NK-92 (cell line): ENCODE measurements at regions not wholly inside any gene's neighbourhood (a gene's known extent, or its start where the extent isn't known, plus 50 kb on each side); places are given as distances from the start of the nearest gene placed in this dataset.
"Not testable (repeated sequence)": the region's sequence is repeated elsewhere in the genome, so short reads cannot be mapped to it uniquely, and the experiment has no call there.

Experiments used
- DNase-seq: peaks from one replicate; lab custom pipeline; 2025; ENCODE audit not compliant: unreplicated experiment; lab: John Stamatoyannopoulos, UW

DNA sequence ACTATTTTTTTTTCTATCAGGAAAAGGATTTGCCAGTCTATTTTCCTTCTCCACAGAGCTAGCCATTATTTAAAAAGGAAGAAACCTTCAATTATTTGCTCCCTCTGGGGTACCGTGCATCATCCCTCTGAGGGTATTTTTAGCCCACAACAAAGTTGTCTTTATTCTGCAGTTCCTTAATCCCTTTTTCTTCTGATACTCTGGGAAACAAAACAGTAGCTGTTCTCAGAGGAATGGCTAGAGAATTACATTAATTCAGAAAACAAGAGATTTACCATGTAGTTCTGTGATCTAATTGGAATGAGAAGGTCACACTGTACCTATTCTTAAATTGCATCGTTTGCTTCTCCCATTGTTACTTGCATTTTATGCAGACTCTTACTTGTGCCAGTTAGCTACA, 1056.7 kb downstream of the STIM2 start:
- no peak for DNase-seq

DNA sequence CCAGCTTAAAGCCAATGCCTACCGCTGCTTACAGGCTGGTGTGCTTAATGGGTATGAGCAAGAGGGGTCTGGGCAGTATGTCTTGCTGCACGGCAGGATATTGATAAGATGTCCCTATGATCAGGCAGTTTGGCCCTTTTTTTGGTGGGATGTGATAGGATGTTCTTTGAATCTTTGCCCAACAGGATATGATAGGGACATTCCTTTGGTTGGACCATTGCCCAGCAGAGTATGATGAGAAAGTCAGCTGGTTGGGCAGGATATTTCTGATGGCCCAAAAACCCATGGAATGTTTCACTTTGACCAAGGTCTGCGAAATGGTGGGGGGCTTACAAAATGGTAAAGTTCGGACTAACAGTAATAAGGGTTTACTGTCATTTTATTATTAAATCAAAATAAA, 1060.6 kb downstream of the STIM2 start:
- DNase-seq, result no peak

- DNase-seq, result no peak
Measured at GRCh38 chr4:27928761-27929540, 1068.3 kb downstream of the STIM2 start.

DNA sequence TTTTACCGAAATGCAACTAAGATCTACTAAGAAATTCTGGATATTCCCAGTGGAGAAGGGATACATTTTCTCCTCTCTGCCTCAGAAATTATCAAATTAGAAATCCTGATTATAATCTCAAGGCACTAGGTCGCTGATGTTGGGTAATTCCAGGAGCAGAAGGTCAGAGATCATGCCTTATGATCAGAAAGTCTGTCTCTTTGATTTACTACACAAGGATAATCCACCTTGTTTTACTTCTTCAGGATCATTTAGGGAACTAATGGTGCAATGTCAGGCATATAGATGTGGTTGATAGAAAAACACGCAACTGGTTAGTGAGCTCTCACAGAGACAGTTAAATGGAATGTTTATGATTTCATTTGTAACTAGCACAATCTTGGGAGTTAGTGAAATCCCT, 1069.7 kb downstream of the STIM2 start:
- DNase-seq, result no peak

- no peak for DNase-seq
Measured at GRCh38 chr4:27930976-27931375, 1070.3 kb downstream of the STIM2 start.

DNA sequence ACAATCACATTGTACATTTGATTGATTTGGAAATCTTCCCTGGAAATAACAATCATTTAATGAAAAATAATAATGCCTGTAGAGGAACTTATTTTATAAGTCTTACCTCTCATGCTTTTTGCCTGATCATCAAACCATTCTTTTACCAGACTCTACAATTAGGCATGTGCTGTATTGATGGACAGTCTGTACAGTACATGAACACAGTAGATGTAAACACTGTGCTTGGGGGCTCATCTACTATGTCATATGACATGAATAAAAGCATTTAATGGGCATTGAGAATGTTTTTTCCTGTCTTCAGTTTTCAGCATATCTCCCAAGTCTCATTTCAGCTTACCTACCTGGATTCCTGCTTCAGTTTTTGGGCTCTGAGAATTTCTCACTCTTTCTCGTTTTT, 1070.9 kb downstream of the STIM2 start:
- no peak for DNase-seq

DNA sequence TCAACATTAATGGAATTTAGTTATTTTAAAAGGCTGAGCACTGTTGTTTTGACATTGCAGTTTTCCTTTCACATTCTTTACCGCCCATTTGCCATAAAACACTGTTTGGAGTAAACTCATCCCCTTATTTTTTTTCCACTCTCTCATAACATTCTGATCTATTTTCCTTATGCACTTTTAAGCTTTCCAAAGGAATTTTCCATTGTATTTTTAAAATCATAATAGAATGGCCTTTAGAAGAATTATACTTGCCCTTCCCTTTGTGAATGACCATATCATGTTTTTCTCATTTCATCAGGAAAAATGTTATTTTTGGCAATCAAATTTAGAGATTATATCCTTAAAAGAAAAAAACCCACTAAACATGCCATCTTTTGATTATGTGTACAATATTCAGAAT, 1074.2 kb downstream of the STIM2 start:
- DNase-seq, result no peak

DNA sequence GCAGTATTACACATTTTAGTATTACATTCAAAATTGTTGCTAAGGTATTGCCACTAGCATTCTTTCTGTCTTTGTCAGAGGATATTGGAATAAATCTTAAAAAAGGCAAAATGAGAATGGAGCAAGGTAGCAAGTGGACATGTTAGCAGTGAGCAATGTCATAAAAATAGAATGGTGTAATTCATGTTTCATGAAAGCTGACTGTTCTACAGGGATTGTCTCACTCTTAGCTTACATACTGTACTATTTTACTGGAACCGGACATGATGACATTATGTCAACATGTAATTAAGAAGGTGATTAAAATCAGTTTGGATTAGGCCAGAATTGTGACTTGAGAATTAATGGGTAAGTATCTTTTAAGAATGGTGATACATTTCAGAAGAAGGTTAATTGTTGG, 1086.2 kb downstream of the STIM2 start:
- no peak for DNase-seq

- DNase-seq, result no peak
Measured at GRCh38 chr4:27947302-27947701, 1086.7 kb downstream of the STIM2 start.

- DNase-seq, result no peak
Measured at GRCh38 chr4:27964095-27964494, 1103.5 kb downstream of the STIM2 start.

GRCh38 chr4:27966664-27967063, 1106.0 kb downstream of the STIM2 start:
- DNase-seq, result no peak

- no peak for DNase-seq
Measured at GRCh38 chr4:27973056-27973455, 1112.4 kb downstream of the STIM2 start.

DNA sequence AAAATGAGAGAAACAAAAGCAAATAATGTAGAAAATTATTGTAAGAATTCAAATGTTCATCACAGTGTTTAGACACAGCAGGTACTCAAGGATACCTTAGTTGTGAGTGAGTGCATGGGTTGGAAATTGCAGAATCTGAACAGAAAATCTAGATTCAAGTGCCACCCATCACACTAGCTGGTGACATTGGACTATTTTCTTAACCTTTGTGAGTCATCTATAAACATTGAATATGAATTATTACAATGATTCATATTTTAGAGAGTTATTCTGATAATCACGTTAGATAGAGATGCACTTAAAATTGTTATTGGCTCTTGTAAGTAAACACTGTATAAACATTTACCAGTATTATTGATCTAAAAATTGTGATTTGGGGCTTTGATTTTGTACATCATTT, 1113.1 kb downstream of the STIM2 start:
- DNase-seq, result no peak

- DNase-seq, result no peak
Measured at GRCh38 chr4:27974339-27974738, 1113.7 kb downstream of the STIM2 start.

DNA sequence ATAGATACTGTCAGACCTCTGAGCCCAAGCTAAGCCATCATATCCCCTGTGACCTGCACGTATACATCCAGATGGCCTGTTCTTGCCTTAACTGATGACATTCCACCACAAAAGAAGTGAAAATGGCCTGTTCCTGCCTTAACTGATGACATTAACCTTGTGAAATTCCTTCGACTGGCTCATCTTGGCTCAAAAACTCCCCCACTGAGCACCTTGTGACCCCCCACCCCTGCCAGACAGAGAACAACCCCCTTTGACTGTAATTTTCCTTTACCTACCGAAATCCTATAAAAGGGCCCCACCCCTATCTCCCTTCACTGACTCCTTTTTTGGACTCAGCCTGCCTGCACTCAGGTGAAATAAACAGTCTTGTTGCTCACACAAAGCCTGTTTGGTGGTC, 1114.2 kb downstream of the STIM2 start:
- DNase-seq, result not testable (repeated sequence)

GRCh38 chr4:27978427-27979109, 1117.9 kb downstream of the STIM2 start:
- not testable (repeated sequence) for DNase-seq

GRCh38 chr4:27985522-27985921, 1124.9 kb downstream of the STIM2 start:
- no peak for DNase-seq

DNA sequence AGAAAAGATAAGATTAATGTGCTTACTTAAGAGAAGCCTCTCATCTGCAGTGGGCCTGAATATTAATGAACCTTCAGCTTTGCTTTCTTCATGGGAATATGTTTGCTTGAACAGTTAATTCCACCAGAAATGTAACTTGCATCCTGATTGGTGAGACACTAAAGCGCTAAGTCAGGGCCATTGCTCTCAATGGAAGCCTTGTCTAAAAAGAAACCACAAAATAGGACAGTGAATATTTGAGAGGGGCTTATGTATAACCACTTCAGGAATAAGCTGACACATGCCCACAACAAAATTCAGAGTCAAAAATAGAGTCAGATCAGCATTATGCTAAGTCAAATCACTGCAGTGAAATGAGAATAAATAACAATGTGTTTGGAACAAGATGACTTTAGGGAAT, 1125.8 kb downstream of the STIM2 start:
- DNase-seq, result no peak

DNA sequence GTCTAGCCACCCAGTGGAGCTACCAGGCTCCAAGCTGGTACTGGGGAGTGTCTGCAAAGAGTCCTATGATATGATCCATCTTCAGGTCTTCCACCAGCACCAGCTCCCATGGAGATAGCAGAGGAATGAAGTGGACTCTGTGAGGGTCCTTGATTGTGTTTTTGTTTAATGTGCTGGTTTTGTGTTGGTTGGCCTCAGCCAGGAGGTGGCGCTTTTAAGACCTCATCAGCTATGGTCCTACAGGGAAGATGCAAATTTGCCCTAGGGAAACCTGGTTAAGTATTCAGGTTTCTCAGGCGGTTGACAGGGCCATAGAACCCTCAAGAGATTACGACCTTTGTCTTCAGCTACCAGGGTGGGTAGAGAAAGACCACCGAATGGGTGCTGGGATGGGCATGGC, 1141.1 kb downstream of the STIM2 start:
- DNase-seq, result no peak

DNA sequence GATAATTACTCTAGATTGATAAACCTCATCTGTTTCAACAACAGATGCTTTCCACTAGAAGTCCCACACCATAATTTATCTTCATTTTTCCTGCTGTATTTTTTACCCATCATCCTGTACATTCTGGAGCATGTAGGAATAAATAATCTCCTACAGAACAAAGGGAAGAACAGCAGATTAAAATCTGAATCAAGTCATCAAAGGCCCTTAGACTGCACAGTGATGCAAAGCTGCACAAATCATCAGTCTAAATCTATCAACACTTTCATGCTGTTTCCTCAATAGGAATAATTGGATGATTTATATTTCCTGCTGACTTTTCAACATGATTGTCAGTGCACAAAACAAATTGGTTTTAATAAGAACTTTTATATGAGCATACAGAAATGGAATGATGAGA, 1143.9 kb downstream of the STIM2 start:
- DNase-seq, result no peak

DNA sequence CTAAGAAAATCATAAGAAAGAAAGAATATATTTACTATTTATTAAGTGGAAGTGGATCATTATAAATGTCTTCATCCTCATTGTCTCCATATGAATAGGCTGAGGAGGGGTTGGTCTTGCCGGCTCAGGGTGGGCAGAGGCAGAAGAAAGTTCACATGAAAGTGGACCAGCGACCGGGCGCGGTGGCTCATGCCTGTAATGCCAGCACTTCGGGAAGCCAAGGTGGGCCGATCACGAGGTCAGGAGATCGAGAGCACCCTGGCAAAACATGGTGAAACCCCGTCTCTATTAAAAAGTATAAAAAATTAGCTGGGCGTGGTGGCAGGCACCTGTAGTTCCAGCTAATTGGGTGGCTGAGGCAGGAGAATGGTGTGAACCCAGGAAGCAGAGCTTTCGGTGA, 1145.4 kb downstream of the STIM2 start:
- no peak for DNase-seq

- DNase-seq, result no peak
Measured at GRCh38 chr4:28007693-28008092, 1147.1 kb downstream of the STIM2 start.

- no peak for DNase-seq
Measured at GRCh38 chr4:28009541-28009940, 1148.9 kb downstream of the STIM2 start.
